IMR-90 (cell line): ENCODE measurements at regions not wholly inside any gene's neighbourhood (a gene's known extent, or its start where the extent isn't known, plus 50 kb on each side); places are given as distances from the start of the nearest gene placed in this dataset.

ENCODE experiments used
- ATAC-seq: fragments of 200-7000 bp; cut with Tn5 transposase; 2 replicates; pipeline ENCODE4 v1.9.1; 2020; ENCODE audit warnings: low read depth, mild to moderate bottlenecking, moderate library complexity
- BruUV-seq: library from RNA; stranded (reverse); fragments of 400-500 nt; replicated peaks from 2 replicates; lab custom pipeline; 2021; lab: Mats Ljungman, UMichigan
- CTCF ChIA-PET: fragments of 300-600 bp; formaldehyde crosslinking; extraction: SDS; loops from one replicate; lab custom pipeline; 2021; ENCODE audit warnings: antibody characterized with exemption; lab: Yijun Ruan, JAX
- POLR2A ChIA-PET: fragments of 300-600 bp; sonication (Branson Sonifier 250); formaldehyde crosslinking; loops from one replicate; lab custom pipeline; 2022; ENCODE audit warnings: antibody characterized with exemption; ENCODE audit not compliant: unreplicated experiment; lab: Charles Lee
- DNase-seq: peaks from one replicate; pipeline ENCODE4 v3.0.0; 2013
- H2AFZ ChIP-seq: replicated peaks from 2 replicates; pipeline ENCODE3; 2013; ENCODE audit warnings: low read length, mild to moderate bottlenecking; ENCODE audit not compliant: poor library complexity
- H2AK5ac ChIP-seq: 2 replicates; pipeline ENCODE4 v1.6.1; 2013; ENCODE audit warnings: low read depth, low read length, inconsistent platforms
- H2AK9ac ChIP-seq: replicated peaks from 2 replicates; pipeline ENCODE3; 2013; ENCODE audit warnings: mild to moderate bottlenecking, low read depth, low read length, moderate library complexity; ENCODE audit not compliant: poor library complexity
- H2BK120ac ChIP-seq: 2 replicates; pipeline ENCODE4 v1.6.1; 2013; ENCODE audit warnings: low read depth, low read length, inconsistent platforms
- H2BK15ac ChIP-seq: 3 replicates; pipeline ENCODE4 v1.6.1; 2013; ENCODE audit warnings: low read depth, low read length, inconsistent platforms
- H2BK20ac ChIP-seq: 2 replicates; pipeline ENCODE4 v1.6.1; 2013; ENCODE audit warnings: low read depth, mild to moderate bottlenecking, inconsistent platforms, low read length, moderate library complexity
- H2BK5ac ChIP-seq: 2 replicates; pipeline ENCODE4 v1.6.1; 2013; ENCODE audit warnings: mild to moderate bottlenecking, low read depth, low read length, inconsistent platforms; ENCODE audit not compliant: poor library complexity, severe bottlenecking
- H3K14ac ChIP-seq: replicated peaks from 2 replicates; pipeline ENCODE4 v1.6.1; 2013; ENCODE audit warnings: low read depth, low read length, inconsistent platforms
- H3K18ac ChIP-seq: 2 replicates; pipeline ENCODE4 v1.6.1; 2013; ENCODE audit warnings: low read depth, low read length, control low read depth
- H3K23ac ChIP-seq: 2 replicates; pipeline ENCODE4 v1.6.1; 2013; ENCODE audit warnings: low read depth, low read length, inconsistent platforms
- H3K27ac ChIP-seq: 2 replicates; pipeline ENCODE4 v1.5.1; 2013; ENCODE audit warnings: mild to moderate bottlenecking, control low read depth, low read length; ENCODE audit not compliant: insufficient read depth
- H3K27me3 ChIP-seq: 2 replicates; pipeline ENCODE4 v1.6.1; 2013; ENCODE audit warnings: low read length; ENCODE audit not compliant: control insufficient read depth, insufficient read depth
- H3K36me3 ChIP-seq: 2 replicates; pipeline ENCODE4 v1.6.1; 2013; ENCODE audit warnings: low read length, mixed read lengths; ENCODE audit not compliant: control insufficient read depth, insufficient read depth
- H3K4ac ChIP-seq: 2 replicates; pipeline ENCODE4 v1.6.1; 2013; ENCODE audit warnings: low read depth, low read length, inconsistent platforms
- H3K4me1 ChIP-seq: 2 replicates; pipeline ENCODE4 v1.6.1; 2013; ENCODE audit warnings: low read length, mixed read lengths; ENCODE audit not compliant: control insufficient read depth, insufficient read depth
- H3K4me2 ChIP-seq: 2 replicates; pipeline ENCODE4 v1.6.1; 2013; ENCODE audit warnings: low read depth, mild to moderate bottlenecking, control low read depth, low read length, moderate library complexity
- H3K4me3 ChIP-seq: 2 replicates; pipeline ENCODE4 v1.5.1; 2013; ENCODE audit warnings: low read depth, mild to moderate bottlenecking, control low read depth, low read length, moderate library complexity; ENCODE audit not compliant: insufficient read depth
- H3K56ac ChIP-seq: 2 replicates; pipeline ENCODE4 v1.6.1; 2013; ENCODE audit warnings: low read length, inconsistent platforms; ENCODE audit not compliant: insufficient read depth; ENCODE audit errors: extremely low read depth
- H3K79me1 ChIP-seq, 2 experiments: 2 replicates each; pipeline ENCODE4 v1.6.1; 2013; ENCODE audit warnings: low read length in 2 of 2, inconsistent platforms in 1 of 2, low read depth in 1 of 2
- H3K9ac ChIP-seq: 2 replicates; pipeline ENCODE4 v1.6.1; 2013; ENCODE audit warnings: low read depth, low read length, control low read depth
- H3K9me1 ChIP-seq: 2 replicates; pipeline ENCODE4 v1.6.1; 2013; ENCODE audit warnings: low read length, inconsistent platforms; ENCODE audit not compliant: insufficient read depth
- H3K9me3 ChIP-seq: 2 replicates; pipeline ENCODE4 v1.6.1; 2013; ENCODE audit warnings: low read length; ENCODE audit not compliant: control insufficient read depth, insufficient read depth
- H4K20me1 ChIP-seq: 2 replicates; pipeline ENCODE4 v1.6.1; 2013; ENCODE audit warnings: low read length, inconsistent platforms; ENCODE audit not compliant: insufficient read depth
- H4K5ac ChIP-seq: 2 replicates; pipeline ENCODE4 v1.6.1; 2013; ENCODE audit warnings: mild to moderate bottlenecking, low read depth, low read length, control low read depth
- H4K8ac ChIP-seq, 2 experiments: 2 replicates each; pipeline ENCODE4 v1.6.1; 2013; ENCODE audit warnings: low read depth in 2 of 2, low read length in 2 of 2, control low read depth in 1 of 2, inconsistent platforms in 1 of 2
- H4K91ac ChIP-seq: 2 replicates; pipeline ENCODE4 v1.6.1; 2013; ENCODE audit warnings: low read depth, low read length, inconsistent platforms; ENCODE audit not compliant: insufficient read depth
- BHLHE40 ChIP-seq: fragments of 150-350 bp; IDR thresholded peaks from 2 replicates; pipeline ENCODE4 v1.6.1; 2016; ENCODE audit warnings: mild to moderate bottlenecking, low read depth, low read length
- CEBPB ChIP-seq: IDR thresholded peaks from 2 replicates; pipeline ENCODE4 v1.6.1; 2012; ENCODE audit warnings: low read depth, low read length, improper control_type of control experiment
- CHD1 ChIP-seq: IDR thresholded peaks from 2 replicates; pipeline ENCODE4 v1.6.1; 2012; ENCODE audit warnings: low read depth, low read length, improper control_type of control experiment
- FOS ChIP-seq: fragments of 150-350 bp; IDR thresholded peaks from 2 replicates; pipeline ENCODE4 v1.6.1; 2016; ENCODE audit warnings: low read depth, low read length
- MAZ ChIP-seq: IDR thresholded peaks from 2 replicates; pipeline ENCODE4 v1.6.1; 2012; ENCODE audit warnings: low read depth, mild to moderate bottlenecking, low read length, improper control_type of control experiment, moderate library complexity, borderline replicate concordance
- NFE2L2 ChIP-seq: fragments of 150-350 bp; IDR thresholded peaks from 2 replicates; pipeline ENCODE4 v1.6.1; 2016; ENCODE audit warnings: low read depth, mild to moderate bottlenecking, low read length
- POLR2A ChIP-seq: IDR thresholded peaks from 2 replicates; pipeline ENCODE4 v1.6.1; 2012; ENCODE audit warnings: mild to moderate bottlenecking, low read depth, low read length
- RAD21 ChIP-seq: IDR thresholded peaks from 2 replicates; pipeline ENCODE4 v1.6.1; 2012; ENCODE audit warnings: low read length, improper control_type of control experiment
- RCOR1 ChIP-seq: IDR thresholded peaks from 2 replicates; pipeline ENCODE4 v1.6.1; 2012; ENCODE audit warnings: mild to moderate bottlenecking, low read length, improper control_type of control experiment; ENCODE audit not compliant: insufficient replicate concordance
- RFX5 ChIP-seq: IDR thresholded peaks from 2 replicates; pipeline ENCODE4 v1.8.0; 2012; ENCODE audit warnings: low read depth, mild to moderate bottlenecking, low read length, moderate library complexity
- SMC3 ChIP-seq: fragments of 150-350 bp; IDR thresholded peaks from 2 replicates; pipeline ENCODE4 v1.6.1; 2016; ENCODE audit warnings: low read depth, mild to moderate bottlenecking, antibody characterized with exemption, low read length, moderate library complexity
- WGBS, 2 experiments: methylation state at CpG; one replicate each; pipeline versions ENCODE4 v1.1.5 to v1.1.7; 2013; ENCODE audit warnings: missing lambda C conversion rate in 2 of 2; ENCODE audit not compliant: insufficient read length in 1 of 2; ENCODE audit errors: extremely low coverage in 2 of 2; 5-methylcytosine and 5-hydroxymethylcytosine counted together
- dilution Hi-C: fragments of 300-500 bp; cut with HindIII; formaldehyde crosslinking; loops from one replicate; pipeline ENCODE4 v1.14.3; 2018; ENCODE audit warnings: low sequenced_read_pairs; ENCODE audit not compliant: unreplicated experiment
- in situ Hi-C: fragments of 300-500 bp; cut with MboI; formaldehyde crosslinking; loops from 3 replicates; pipeline ENCODE4 v1.14.3; 2019; ENCODE audit warnings: low sequenced_read_pairs, inconsistent platforms, mixed read lengths
- intact Hi-C: fragments of 100-400 bp; cut with micrococcal nuclease; formaldehyde crosslinking; loops from 2 replicates; pipeline ENCODE4 v1.10.0; 2022
- TF ChIP-seq, protein P1 (sequence below): conservative IDR thresholded peaks from 2 replicates; pipeline ENCODE4 v1.5.1; 2012; ENCODE audit warnings: mild to moderate bottlenecking, low read depth, low read length, improper control_type of control experiment
- TF ChIP-seq, protein P2 (sequence below): fragments of 150-350 bp; IDR thresholded peaks from 2 replicates; pipeline ENCODE4 v1.6.1; 2016; ENCODE audit warnings: low read depth, mild to moderate bottlenecking, low read length, moderate library complexity, borderline replicate concordance
- TF ChIP-seq, protein P3 (sequence below): fragments of 150-350 bp; IDR thresholded peaks from 2 replicates; pipeline ENCODE4 v1.6.1; 2017; ENCODE audit warnings: mild to moderate bottlenecking, antibody characterized with exemption, low read length, low read depth

DNA sequence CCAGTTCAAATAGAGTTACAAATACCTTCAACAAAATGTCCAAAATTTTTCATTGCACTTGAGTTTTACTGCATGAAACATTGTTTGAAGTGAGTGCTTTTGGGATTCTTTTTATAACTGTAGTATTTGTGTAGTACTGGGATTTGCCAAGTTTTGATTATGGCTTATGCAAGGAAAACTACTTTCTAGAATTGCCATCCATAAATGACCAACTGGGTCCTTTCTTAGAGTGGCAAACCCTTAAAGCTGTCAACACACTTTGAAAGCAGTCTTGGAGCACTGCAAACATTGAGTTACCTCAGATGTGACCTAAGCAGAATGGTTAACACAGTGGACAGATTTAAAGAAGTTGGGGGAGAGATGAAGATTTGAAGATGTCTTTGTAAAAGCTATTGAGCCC, 379.6 kb upstream of the ZNF608 start (continued):
- no peak for TF ChIP-seq MAZ
- TF ChIP-seq CEBPB: no peak

DNA sequence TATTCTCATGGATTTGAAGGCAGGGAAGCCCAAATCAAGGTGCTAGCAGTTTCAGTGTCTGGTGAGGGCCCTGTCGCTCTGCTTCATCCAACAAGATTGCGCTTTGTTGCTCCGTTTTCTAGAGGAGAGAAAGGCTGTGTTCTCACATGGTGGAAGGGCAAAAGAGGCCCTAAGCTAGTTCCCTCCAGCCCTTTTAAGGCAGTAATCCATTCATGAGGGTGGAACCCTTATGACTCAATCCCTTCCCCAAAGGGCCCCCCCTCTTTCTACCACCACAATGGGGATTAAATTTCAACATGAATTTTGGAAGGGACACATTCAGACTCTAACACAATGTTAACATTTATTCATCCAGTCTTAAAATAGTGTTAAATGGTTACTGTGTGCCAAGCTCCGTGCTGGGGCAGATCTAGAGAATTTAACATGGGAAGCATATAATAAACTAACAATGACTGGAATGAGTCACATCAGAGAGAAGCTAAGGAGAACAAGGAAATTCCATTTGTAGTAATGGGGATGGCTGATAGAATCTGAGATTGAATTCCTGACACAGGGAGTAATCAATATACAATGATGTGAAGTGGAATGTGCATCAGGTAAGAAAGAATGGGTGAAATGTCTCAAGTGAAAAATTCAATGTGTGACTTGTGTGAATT, 382.8 kb upstream of the ZNF608 start:
- no peak for ATAC-seq

More for the DNA sequence above, 382.8 kb upstream of the ZNF608 start:
- H2AFZ ChIP-seq: no peak overlapping the region
- H3K9ac ChIP-seq: no peak overlapping the region
- H4K20me1 ChIP-seq: no peaks in the 10 kb centered on the region
- no peak overlapping the region for H3K56ac ChIP-seq
- no peak overlapping the region for H3K18ac ChIP-seq
- TF ChIP-seq NFE2L2: no peak
- no peak for TF ChIP-seq RFX5
- TF ChIP-seq FOS: no peak
- no peak for TF ChIP-seq RCOR1
- TF ChIP-seq MAZ: no peak
- TF ChIP-seq, protein P1, sequence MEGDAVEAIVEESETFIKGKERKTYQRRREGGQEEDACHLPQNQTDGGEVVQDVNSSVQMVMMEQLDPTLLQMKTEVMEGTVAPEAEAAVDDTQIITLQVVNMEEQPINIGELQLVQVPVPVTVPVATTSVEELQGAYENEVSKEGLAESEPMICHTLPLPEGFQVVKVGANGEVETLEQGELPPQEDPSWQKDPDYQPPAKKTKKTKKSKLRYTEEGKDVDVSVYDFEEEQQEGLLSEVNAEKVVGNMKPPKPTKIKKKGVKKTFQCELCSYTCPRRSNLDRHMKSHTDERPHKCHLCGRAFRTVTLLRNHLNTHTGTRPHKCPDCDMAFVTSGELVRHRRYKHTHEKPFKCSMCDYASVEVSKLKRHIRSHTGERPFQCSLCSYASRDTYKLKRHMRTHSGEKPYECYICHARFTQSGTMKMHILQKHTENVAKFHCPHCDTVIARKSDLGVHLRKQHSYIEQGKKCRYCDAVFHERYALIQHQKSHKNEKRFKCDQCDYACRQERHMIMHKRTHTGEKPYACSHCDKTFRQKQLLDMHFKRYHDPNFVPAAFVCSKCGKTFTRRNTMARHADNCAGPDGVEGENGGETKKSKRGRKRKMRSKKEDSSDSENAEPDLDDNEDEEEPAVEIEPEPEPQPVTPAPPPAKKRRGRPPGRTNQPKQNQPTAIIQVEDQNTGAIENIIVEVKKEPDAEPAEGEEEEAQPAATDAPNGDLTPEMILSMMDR: no peak
- no peak for TF ChIP-seq RAD21
- no peak for TF ChIP-seq CHD1
- TF ChIP-seq, protein P2, sequence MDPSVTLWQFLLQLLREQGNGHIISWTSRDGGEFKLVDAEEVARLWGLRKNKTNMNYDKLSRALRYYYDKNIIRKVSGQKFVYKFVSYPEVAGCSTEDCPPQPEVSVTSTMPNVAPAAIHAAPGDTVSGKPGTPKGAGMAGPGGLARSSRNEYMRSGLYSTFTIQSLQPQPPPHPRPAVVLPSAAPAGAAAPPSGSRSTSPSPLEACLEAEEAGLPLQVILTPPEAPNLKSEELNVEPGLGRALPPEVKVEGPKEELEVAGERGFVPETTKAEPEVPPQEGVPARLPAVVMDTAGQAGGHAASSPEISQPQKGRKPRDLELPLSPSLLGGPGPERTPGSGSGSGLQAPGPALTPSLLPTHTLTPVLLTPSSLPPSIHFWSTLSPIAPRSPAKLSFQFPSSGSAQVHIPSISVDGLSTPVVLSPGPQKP: no peak
- TF ChIP-seq CEBPB: no peak
- no peak for TF ChIP-seq BHLHE40
- TF ChIP-seq, protein P3, sequence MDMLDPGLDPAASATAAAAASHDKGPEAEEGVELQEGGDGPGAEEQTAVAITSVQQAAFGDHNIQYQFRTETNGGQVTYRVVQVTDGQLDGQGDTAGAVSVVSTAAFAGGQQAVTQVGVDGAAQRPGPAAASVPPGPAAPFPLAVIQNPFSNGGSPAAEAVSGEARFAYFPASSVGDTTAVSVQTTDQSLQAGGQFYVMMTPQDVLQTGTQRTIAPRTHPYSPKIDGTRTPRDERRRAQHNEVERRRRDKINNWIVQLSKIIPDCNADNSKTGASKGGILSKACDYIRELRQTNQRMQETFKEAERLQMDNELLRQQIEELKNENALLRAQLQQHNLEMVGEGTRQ: no peak
- no peak for TF ChIP-seq POLR2A
- no peak for TF ChIP-seq SMC3
- no peak overlapping the region for H2AK5ac ChIP-seq
- dilution Hi-C loops (no loop called here), in situ Hi-C loops (no loop called here), intact Hi-C loops (no loop called here)
- no peak overlapping the region for H3K4me3 ChIP-seq
- no peak overlapping the region for H2AK9ac ChIP-seq
- DNase-seq: no peak
- ChIA-PET CTCF (no interaction called here), POLR2A (no interaction called here)
- no peak overlapping the region for H2BK5ac ChIP-seq
- H4K91ac ChIP-seq: no peak overlapping the region
- peaks cover 3% of the 10 kb centered on the region for H3K4me1 ChIP-seq
- H3K9me3 ChIP-seq: no peaks in the 10 kb centered on the region
- no peak overlapping the region for H3K4me2 ChIP-seq
- H3K27me3 ChIP-seq: no peaks in the 10 kb centered on the region
- no peak overlapping the region for H4K8ac ChIP-seq
- no peak overlapping the region for H2BK20ac ChIP-seq
- no peaks in the 10 kb centered on the region for H3K9me1 ChIP-seq
- peak overlapping the region; percentile 17; the same call in 1 of the 2 replicates for H3K4ac ChIP-seq
- no peaks in the 10 kb centered on the region for H3K36me3 ChIP-seq
- no CpG with 5 or more reads among the region's 4 CpGs for WGBS, 2 experiments
- no peak overlapping the region for H3K14ac ChIP-seq
- no peak overlapping the region for H2BK15ac ChIP-seq
- no TSS peak for BruUV-seq
- no peak overlapping the region for H3K23ac ChIP-seq
- no peak overlapping the region for H4K5ac ChIP-seq
- no peak overlapping the region for H3K27ac ChIP-seq
- H2BK120ac ChIP-seq: 0 out of 2 replicates have a peak overlapping the region, but pooled peaks have one; percentile 12
- no peaks in the 10 kb centered on the region for H3K79me1 ChIP-seq
